ENCODE measurements at regions not wholly inside any gene's neighbourhood (a gene's known extent, or its start where the extent isn't known, plus 50 kb on each side); places are given as distances from the start of the nearest gene placed in this dataset.

- H4K8ac ChIP-seq (replicated peaks; ENCODE audit: insufficient read length, low read depth, low read length) = no peak overlapping the region
- no peak overlapping the region for H2BK5ac ChIP-seq (ENCODE audit: insufficient read length, low read length)
- Mint-ChIP-seq H3K4me1 (no peaks in the 10 kb centered on the region), H3K36me3 (ENCODE audit: insufficient read depth in 1 of 3, low read depth in 3 of 3) (no peaks in the 10 kb centered on the region), H3K4me3 (no peak overlapping the region), H3K27me3 (ENCODE audit: low read depth) (no peaks in the 10 kb centered on the region), H3K9me3 (no peaks in the 10 kb centered on the region), H3K27ac (no peak overlapping the region)
- no peak overlapping the region for H3T11ph ChIP-seq (ENCODE audit: low read length)
- H3K79me1 ChIP-seq (ENCODE audit: insufficient read depth, low read depth, low read length, poor library complexity, severe bottlenecking) = no peaks in the 10 kb centered on the region
- H2BK15ac ChIP-seq (ENCODE audit: low read depth, low read length) = no peak overlapping the region
- no peak overlapping the region for H2AFZ ChIP-seq (ENCODE audit: low read length)
- no peaks in the 10 kb centered on the region for H3K9me3 ChIP-seq (ENCODE audit: control insufficient read depth, low read depth, low read length)
- H3K79me2 ChIP-seq (ENCODE audit: insufficient read depth, low read length) = no peaks in the 10 kb centered on the region
- no peak overlapping the region for H4K5ac ChIP-seq (ENCODE audit: insufficient read length, low read depth, low read length)
- no peaks in the 10 kb centered on the region for H3K4me1 ChIP-seq (ENCODE audit: insufficient read depth, low read length)
- H3K27ac ChIP-seq (ENCODE audit: insufficient read length, low read depth, low read length) = no peak overlapping the region
- no peak for TF ChIP-seq CTCF (conservative IDR thresholded peaks at IDR 0.05)
- H2BK12ac ChIP-seq (ENCODE audit: insufficient read length, low read depth, low read length) = no peak overlapping the region
- no peak overlapping the region for H3K18ac ChIP-seq (ENCODE audit: insufficient read length, low read depth, low read length)
- H3K56ac ChIP-seq (ENCODE audit: insufficient read length, low read depth, low read length) = no peak overlapping the region
- no peak overlapping the region for H3K14ac ChIP-seq (ENCODE audit: insufficient read depth, low read length)
- no peak overlapping the region for H2BK20ac ChIP-seq (ENCODE audit: low read depth, low read length, poor library complexity, severe bottlenecking)
- no peak overlapping the region for H3K4me2 ChIP-seq (ENCODE audit: insufficient read depth, insufficient read length, low read length)
- H4K20me1 ChIP-seq (ENCODE audit: control insufficient read depth, insufficient read depth, insufficient read length) = no peaks in the 10 kb centered on the region
- no peaks in the 10 kb centered on the region for H3K23me2 ChIP-seq (ENCODE audit: insufficient read length, low read depth, low read length, poor library complexity, severe bottlenecking)
- no peak overlapping the region for H3K9ac ChIP-seq (ENCODE audit: extremely low read depth, insufficient read length, low read length)
- H3K4ac ChIP-seq (ENCODE audit: low read depth, low read length) = no peak overlapping the region
- no peaks in the 10 kb centered on the region for H3K27me3 ChIP-seq (ENCODE audit: insufficient read depth, low read length)
- H2BK120ac ChIP-seq (ENCODE audit: low read depth, low read length, poor library complexity, severe bottlenecking) = no peak overlapping the region
- H3K23ac ChIP-seq (ENCODE audit: insufficient read length, low read depth, low read length) = no peak overlapping the region
- WGBS (ENCODE audit: extremely low coverage, insufficient read length, low lambda C conversion rate) = 100% methylated on average over 1 of the region's 3 CpGs
- H2AK5ac ChIP-seq (ENCODE audit: insufficient read length, low read length) = no peak overlapping the region
- DNase-seq = no peak
- no peak overlapping the region for H4K91ac ChIP-seq (ENCODE audit: insufficient read length, low read depth, low read length)
These were observed 824.3 kb upstream of the KLHL1 start for GRCh38 chr13:70932511-70932910.
